BJ (cell line): ENCODE measurements at regions not wholly inside any gene's neighbourhood (a gene's known extent, or its start where the extent isn't known, plus 50 kb on each side); places are given as distances from the start of the nearest gene placed in this dataset.

Experiments
- CTCF ChIA-PET: fragments of 350-600 bp; formaldehyde crosslinking; extraction: SDS; loops from one replicate; lab custom pipeline; 2021; ENCODE audit warnings: antibody characterized with exemption, inconsistent platforms; lab: Yijun Ruan, JAX
- POLR2A ChIA-PET: fragments of 300-600 bp; sonication (Branson Sonifier 250); formaldehyde crosslinking; extraction: SDS; loops from one replicate; lab custom pipeline; 2021; ENCODE audit warnings: antibody characterized with exemption; lab: Charles Lee
- DNase-seq: peaks from one replicate; pipeline ENCODE4 v3.0.0-alpha.2; 2011; ENCODE audit warnings: low read depth
- H3K27me3 ChIP-seq: 2 replicates; pipeline ENCODE4 v1.6.0; 2011; ENCODE audit warnings: low read length; ENCODE audit not compliant: control insufficient read depth, insufficient read depth
- H3K36me3 ChIP-seq: 2 replicates; pipeline ENCODE4 v1.5.1; 2011; ENCODE audit warnings: low read length; ENCODE audit not compliant: control insufficient read depth, insufficient read depth
- H3K4me3 ChIP-seq: 2 replicates; pipeline ENCODE4 v1.5.1; 2011; ENCODE audit warnings: low read depth, mild to moderate bottlenecking, control low read depth, low read length
- CTCF ChIP-seq: IDR thresholded peaks from 2 replicates; pipeline ENCODE4 v1.5.1; 2011; ENCODE audit warnings: low read depth, mild to moderate bottlenecking, control low read depth, inconsistent platforms, low read length, moderate library complexity; ENCODE audit not compliant: insufficient read depth

GRCh38 chr21:36554411-36555157, 74.7 kb upstream of the CLDN14 start:
- H3K36me3 ChIP-seq, result no peaks in the 10 kb centered on the region
- ChIA-PET CTCF (interaction anchor here (1.6 kb wide), 1 partner anchor 10 kb away, joined by 4 read pairs; no protein-coding TSS in a partner anchor), POLR2A (no interaction called here)
- H3K27me3 ChIP-seq, result peaks cover 10% of the 10 kb centered on the region
- H3K4me3 ChIP-seq, result no peak overlapping the region
- DNase-seq, result no peak
- TF ChIP-seq CTCF, result no peak

GRCh38 chr21:36555199-36555800, 75.4 kb upstream of the CLDN14 start:
- no peak for TF ChIP-seq CTCF
- Histone ChIP-seq H3K27me3 (peaks cover 9% of the 10 kb centered on the region; the same call in 1 of the 2 replicates), H3K4me3 (no peak overlapping the region), H3K36me3 (no peaks in the 10 kb centered on the region)
- ChIA-PET CTCF (interaction anchor here (1.6 kb wide), 1 partner anchor 10 kb away, joined by 4 read pairs; no protein-coding TSS in a partner anchor), POLR2A (no interaction called here)
- no peak for DNase-seq

- ChIA-PET CTCF (no interaction called here), POLR2A (no interaction called here)
- Histone ChIP-seq H3K36me3 (no peaks in the 10 kb centered on the region), H3K27me3 (peaks cover 16% of the 10 kb centered on the region), H3K4me3 (no peak overlapping the region)
- no peak for DNase-seq
- TF ChIP-seq CTCF, result no peak
Observed at GRCh38 chr21:36557316-36557715, 77.4 kb upstream of the CLDN14 start.

GRCh38 chr21:36560933-36561575, 81.1 kb upstream of the CLDN14 start:
- H3K27me3 ChIP-seq, result peaks cover 23% of the 10 kb centered on the region
- no peak overlapping the region for H3K4me3 ChIP-seq
- ChIA-PET POLR2A (no interaction called here), CTCF (no interaction called here)
- H3K36me3 ChIP-seq, result no peaks in the 10 kb centered on the region
- no peak for TF ChIP-seq CTCF
- no peak for DNase-seq

- peaks cover 27% of the 10 kb centered on the region for H3K27me3 ChIP-seq
- H3K4me3 ChIP-seq, result no peak overlapping the region
- no peaks in the 10 kb centered on the region for H3K36me3 ChIP-seq
- no peak for TF ChIP-seq CTCF
- no peak for DNase-seq
- ChIA-PET CTCF (no interaction called here), POLR2A (no interaction called here)
Observed at GRCh38 chr21:36563341-36563926, 83.5 kb upstream of the CLDN14 start.
